ENCODE measurements at regions not wholly inside any gene's neighbourhood (a gene's known extent, or its start where the extent isn't known, plus 50 kb on each side); places are given as distances from the start of the nearest gene placed in this dataset.

DNA sequence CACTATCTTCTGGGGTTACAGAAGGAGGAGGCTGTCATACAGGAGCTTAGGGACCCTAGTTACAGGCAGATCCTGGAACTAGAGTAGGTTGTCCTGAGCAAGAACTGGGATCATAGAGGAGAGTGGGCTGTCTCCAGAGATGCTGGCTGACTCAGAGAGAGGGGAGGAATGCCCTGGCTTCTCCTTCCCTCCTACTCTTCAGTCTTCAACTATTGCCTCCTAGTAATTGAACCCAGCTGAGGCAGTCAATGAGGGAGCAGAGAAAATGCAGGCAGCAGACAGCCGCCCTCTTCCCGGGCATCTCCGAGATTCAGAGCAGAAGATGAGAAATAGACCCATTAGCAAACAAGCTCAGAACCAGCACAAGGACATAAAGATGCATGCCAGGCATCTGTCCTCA is 118.3 kb upstream of the PDE5A start:
- Histone ChIP-seq H3K27ac (ENCODE audit: low read length) (no peak overlapping the region), H3K4me3 (ENCODE audit: low read depth in 1 of 2, low read length in 2 of 2) (no peak overlapping the region), H3K9me3 (ENCODE audit: control insufficient read depth in 1 of 2, low read length in 2 of 2) (no peaks in the 10 kb centered on the region), H3K4me1 (ENCODE audit: control insufficient read depth in 1 of 2, insufficient read depth in 2 of 2, low read length in 2 of 2) (peaks cover 0 to 6% of the 10 kb centered on the region in 2 donors), H3K27me3 (ENCODE audit: low read depth, low read length) (no peaks in the 10 kb centered on the region), H3K36me3 (ENCODE audit: control insufficient read depth in 1 of 2, insufficient read depth in 2 of 2, low read length in 2 of 2) (no peaks in the 10 kb centered on the region)

DNA sequence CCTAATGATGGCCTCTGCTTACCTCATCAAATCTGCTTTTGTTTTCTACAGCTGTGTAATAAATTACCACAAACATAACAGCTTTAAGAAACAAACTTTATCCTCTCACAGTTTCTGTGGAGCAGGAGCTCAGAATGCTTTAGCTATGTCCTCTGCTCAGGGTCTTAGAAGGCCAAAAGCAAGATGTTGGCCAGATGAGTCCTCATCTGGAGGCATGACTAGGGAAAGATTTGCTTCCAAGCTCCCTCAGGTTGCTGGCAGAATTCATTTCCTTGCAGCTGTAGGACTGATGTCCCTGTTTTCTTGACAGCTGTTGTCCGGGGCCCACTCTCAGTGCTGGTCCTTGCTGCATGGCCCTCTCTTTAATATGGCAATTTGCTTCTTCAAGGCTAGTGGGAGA is 116.7 kb upstream of the PDE5A start:
- H3K4me1 ChIP-seq (ENCODE audit: control insufficient read depth in 1 of 2, insufficient read depth in 2 of 2, low read length in 2 of 2): peaks cover 0 to 6% of the 10 kb centered on the region in 2 donors
- no peaks in the 10 kb centered on the region for H3K9me3 ChIP-seq (ENCODE audit: control insufficient read depth in 1 of 2, low read length in 2 of 2)
- H3K27me3 ChIP-seq (ENCODE audit: low read depth, low read length): no peaks in the 10 kb centered on the region
- H3K4me3 ChIP-seq (ENCODE audit: low read depth in 1 of 2, low read length in 2 of 2): no peak overlapping the region
- H3K27ac ChIP-seq (ENCODE audit: low read length): no peak overlapping the region
- H3K36me3 ChIP-seq (ENCODE audit: control insufficient read depth in 1 of 2, insufficient read depth in 2 of 2, low read length in 2 of 2): no peaks in the 10 kb centered on the region

DNA sequence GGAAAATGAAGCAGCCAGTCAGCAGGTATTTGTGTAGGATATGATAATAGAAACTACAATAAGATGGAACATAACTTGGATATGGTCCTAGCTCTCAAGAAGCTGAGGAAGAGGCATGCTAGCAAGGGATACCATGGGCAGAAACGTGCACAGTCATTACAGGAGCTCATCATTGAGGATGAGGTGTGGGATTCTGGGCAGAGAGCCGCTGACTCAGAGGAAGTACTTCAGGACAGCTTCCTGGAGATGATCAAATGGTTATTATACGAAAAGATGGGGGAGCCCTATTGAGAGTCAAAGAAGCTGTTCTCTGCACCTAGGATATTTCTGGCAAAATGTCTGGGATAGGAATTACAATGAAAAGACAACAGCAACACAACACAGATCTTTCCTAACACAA is 116.0 kb upstream of the PDE5A start:
- Histone ChIP-seq H3K4me1 (ENCODE audit: control insufficient read depth in 1 of 2, insufficient read depth in 2 of 2, low read length in 2 of 2) (peaks cover 0 to 6% of the 10 kb centered on the region in 2 donors), H3K27me3 (ENCODE audit: low read depth, low read length) (no peaks in the 10 kb centered on the region), H3K4me3 (ENCODE audit: low read depth in 1 of 2, low read length in 2 of 2) (no peak overlapping the region), H3K27ac (ENCODE audit: low read length) (no peak overlapping the region), H3K36me3 (ENCODE audit: control insufficient read depth in 1 of 2, insufficient read depth in 2 of 2, low read length in 2 of 2) (no peaks in the 10 kb centered on the region), H3K9me3 (ENCODE audit: control insufficient read depth in 1 of 2, low read length in 2 of 2) (no peaks in the 10 kb centered on the region)

- H3K4me1 ChIP-seq (ENCODE audit: control insufficient read depth in 1 of 2, insufficient read depth in 2 of 2, low read length in 2 of 2): no peaks in the 10 kb centered on the region
- no peak overlapping the region for H3K4me3 ChIP-seq (ENCODE audit: low read depth in 1 of 2, low read length in 2 of 2)
- no peaks in the 10 kb centered on the region for H3K9me3 ChIP-seq (ENCODE audit: control insufficient read depth in 1 of 2, low read length in 2 of 2)
- H3K36me3 ChIP-seq (ENCODE audit: control insufficient read depth in 1 of 2, insufficient read depth in 2 of 2, low read length in 2 of 2): no peaks in the 10 kb centered on the region
- no peaks in the 10 kb centered on the region for H3K27me3 ChIP-seq (ENCODE audit: low read depth, low read length)
- no peak overlapping the region for H3K27ac ChIP-seq (ENCODE audit: low read length)
Observed at GRCh38 chr4:119743644-119744043, 115.0 kb upstream of the PDE5A start.

GRCh38 chr4:119739796-119740195 is 111.2 kb upstream of the PDE5A start:
- Histone ChIP-seq H3K27me3 (ENCODE audit: low read depth, low read length) (no peaks in the 10 kb centered on the region), H3K9me3 (ENCODE audit: control insufficient read depth in 1 of 2, low read length in 2 of 2) (no peaks in the 10 kb centered on the region), H3K4me1 (ENCODE audit: control insufficient read depth in 1 of 2, insufficient read depth in 2 of 2, low read length in 2 of 2) (peaks cover 2 to 3% of the 10 kb centered on the region in 2 donors), H3K27ac (ENCODE audit: low read length) (no peak overlapping the region), H3K36me3 (ENCODE audit: control insufficient read depth in 1 of 2, insufficient read depth in 2 of 2, low read length in 2 of 2) (no peaks in the 10 kb centered on the region), H3K4me3 (ENCODE audit: low read depth in 1 of 2, low read length in 2 of 2) (no peak overlapping the region)

- H3K4me1 ChIP-seq (ENCODE audit: control insufficient read depth in 1 of 2, insufficient read depth in 2 of 2, low read length in 2 of 2): peaks cover 3 to 5% of the 10 kb centered on the region in 2 donors
Observed at GRCh38 chr4:119738901-119739300, 110.3 kb upstream of the PDE5A start.

GRCh38 chr4:119736559-119736958 is 108.0 kb upstream of the PDE5A start:
- H3K27ac ChIP-seq (ENCODE audit: low read length): no peak overlapping the region
- no peaks in the 10 kb centered on the region for H3K9me3 ChIP-seq (ENCODE audit: control insufficient read depth in 1 of 2, low read length in 2 of 2)
- peaks cover 3 to 5% of the 10 kb centered on the region in 2 donors for H3K4me1 ChIP-seq (ENCODE audit: control insufficient read depth in 1 of 2, insufficient read depth in 2 of 2, low read length in 2 of 2)
- no peaks in the 10 kb centered on the region for H3K36me3 ChIP-seq (ENCODE audit: control insufficient read depth in 1 of 2, insufficient read depth in 2 of 2, low read length in 2 of 2)
- no peaks in the 10 kb centered on the region for H3K27me3 ChIP-seq (ENCODE audit: low read depth, low read length)
- H3K4me3 ChIP-seq (ENCODE audit: low read depth in 1 of 2, low read length in 2 of 2): no peak overlapping the region

More at GRCh38 chr4:119738901-119739300, 110.3 kb upstream of the PDE5A start:
- no peaks in the 10 kb centered on the region for H3K36me3 ChIP-seq (ENCODE audit: control insufficient read depth in 1 of 2, insufficient read depth in 2 of 2, low read length in 2 of 2)
- H3K9me3 ChIP-seq (ENCODE audit: control insufficient read depth in 1 of 2, low read length in 2 of 2): no peaks in the 10 kb centered on the region
- no peak overlapping the region for H3K27ac ChIP-seq (ENCODE audit: low read length)
- no peak overlapping the region for H3K4me3 ChIP-seq (ENCODE audit: low read depth in 1 of 2, low read length in 2 of 2)
- no peaks in the 10 kb centered on the region for H3K27me3 ChIP-seq (ENCODE audit: low read depth, low read length)

GRCh38 chr4:119735165-119735651 is 106.6 kb upstream of the PDE5A start:
- Histone ChIP-seq H3K4me3 (ENCODE audit: low read depth in 1 of 2, low read length in 2 of 2) (no peak overlapping the region), H3K27me3 (ENCODE audit: low read depth, low read length) (no peaks in the 10 kb centered on the region), H3K9me3 (ENCODE audit: control insufficient read depth in 1 of 2, low read length in 2 of 2) (no peaks in the 10 kb centered on the region), H3K36me3 (ENCODE audit: control insufficient read depth in 1 of 2, insufficient read depth in 2 of 2, low read length in 2 of 2) (no peaks in the 10 kb centered on the region), H3K27ac (ENCODE audit: low read length) (peak overlapping the region; percentile 60), H3K4me1 (ENCODE audit: control insufficient read depth in 1 of 2, insufficient read depth in 2 of 2, low read length in 2 of 2) (peaks cover 5 to 10% of the 10 kb centered on the region in 2 donors)

DNA sequence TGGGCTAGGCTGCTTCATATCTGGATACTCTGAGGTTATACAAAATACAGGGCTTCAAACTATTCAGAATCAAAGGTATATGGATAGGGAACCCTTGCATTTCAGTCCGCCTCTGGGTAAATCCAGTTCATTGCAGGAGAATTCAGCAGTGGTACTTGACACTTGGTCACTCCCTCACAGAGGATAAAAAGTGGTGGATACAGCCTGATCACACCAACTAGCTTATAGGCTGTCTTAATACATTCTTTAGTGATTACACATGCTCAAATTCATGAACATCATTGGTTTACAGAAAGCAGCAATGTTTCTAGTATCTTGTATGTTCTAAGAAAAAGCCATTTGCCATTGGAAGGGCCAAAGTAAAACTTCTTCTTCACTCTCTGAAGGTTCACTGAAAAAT is 104.8 kb upstream of the PDE5A start:
- H3K27ac ChIP-seq (ENCODE audit: low read length): no peak overlapping the region
- H3K4me3 ChIP-seq (ENCODE audit: low read depth in 1 of 2, low read length in 2 of 2): no peak overlapping the region
- H3K27me3 ChIP-seq (ENCODE audit: low read depth, low read length): no peaks in the 10 kb centered on the region
- no peaks in the 10 kb centered on the region for H3K36me3 ChIP-seq (ENCODE audit: control insufficient read depth in 1 of 2, insufficient read depth in 2 of 2, low read length in 2 of 2)
- H3K4me1 ChIP-seq (ENCODE audit: control insufficient read depth in 1 of 2, insufficient read depth in 2 of 2, low read length in 2 of 2): peaks cover 5 to 12% of the 10 kb centered on the region in 2 donors
- H3K9me3 ChIP-seq (ENCODE audit: control insufficient read depth in 1 of 2, low read length in 2 of 2): peaks cover 0 to 3% of the 10 kb centered on the region in 2 donors

DNA sequence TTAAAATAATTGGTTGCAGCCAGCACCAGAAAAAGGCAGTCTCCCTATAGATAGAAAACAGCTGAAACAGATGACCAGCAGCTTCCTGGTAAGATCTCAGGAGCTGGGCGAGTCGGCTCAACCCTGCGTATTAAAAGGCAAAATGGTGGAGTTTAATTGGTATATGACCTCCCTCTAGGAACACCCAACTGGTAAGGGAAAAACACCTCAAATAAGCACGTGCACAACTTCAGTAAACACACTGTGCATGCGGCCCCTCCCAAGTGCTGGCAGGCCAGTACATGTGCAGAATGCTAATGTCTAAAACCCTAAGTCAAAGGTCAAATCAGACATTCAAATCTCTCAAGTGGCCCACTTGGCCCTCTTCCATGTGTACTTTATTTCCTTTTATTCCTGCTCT is 103.2 kb upstream of the PDE5A start:
- Histone ChIP-seq H3K27me3 (ENCODE audit: low read depth, low read length) (no peaks in the 10 kb centered on the region), H3K4me1 (ENCODE audit: control insufficient read depth in 1 of 2, insufficient read depth in 2 of 2, low read length in 2 of 2) (peaks cover 5 to 12% of the 10 kb centered on the region in 2 donors), H3K9me3 (ENCODE audit: control insufficient read depth in 1 of 2, low read length in 2 of 2) (peaks cover 0 to 3% of the 10 kb centered on the region in 2 donors), H3K27ac (ENCODE audit: low read length) (no peak overlapping the region), H3K4me3 (ENCODE audit: low read depth in 1 of 2, low read length in 2 of 2) (no peak overlapping the region), H3K36me3 (ENCODE audit: control insufficient read depth in 1 of 2, insufficient read depth in 2 of 2, low read length in 2 of 2) (no peaks in the 10 kb centered on the region)

DNA sequence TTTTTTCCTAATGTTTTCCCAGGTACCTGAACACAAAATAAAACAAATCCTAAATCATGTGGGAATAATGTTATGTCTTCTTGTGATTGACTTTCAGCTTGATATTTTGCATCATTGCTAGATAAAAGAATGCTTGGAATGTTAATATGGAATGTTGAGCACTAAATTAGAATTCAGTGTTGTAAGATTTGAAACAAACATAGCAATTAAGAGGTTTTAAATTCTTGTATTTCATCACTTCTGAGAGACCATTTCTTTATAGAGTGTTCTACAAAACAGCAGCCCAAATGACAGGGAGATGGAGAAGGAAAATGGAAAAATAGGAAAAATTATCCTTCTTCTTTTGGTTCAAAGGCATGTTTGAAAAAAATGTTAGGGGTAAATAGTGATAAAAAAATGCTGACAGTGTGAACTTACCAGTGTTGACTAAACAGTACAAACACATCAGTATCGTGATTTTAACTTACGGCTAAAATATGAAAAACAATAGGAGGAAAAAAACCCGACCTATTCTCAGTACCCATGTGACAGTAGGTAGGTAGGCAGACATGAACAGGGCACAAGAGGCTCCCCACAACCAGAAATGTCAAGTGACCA is 102.6 kb upstream of the PDE5A start:
- H3K27ac ChIP-seq (ENCODE audit: low read length): no peak overlapping the region
- peaks cover 0 to 3% of the 10 kb centered on the region in 2 donors for H3K9me3 ChIP-seq (ENCODE audit: control insufficient read depth in 1 of 2, low read length in 2 of 2)
- H3K36me3 ChIP-seq (ENCODE audit: control insufficient read depth in 1 of 2, insufficient read depth in 2 of 2, low read length in 2 of 2): no peaks in the 10 kb centered on the region
- H3K4me1 ChIP-seq (ENCODE audit: control insufficient read depth in 1 of 2, insufficient read depth in 2 of 2, low read length in 2 of 2): peaks cover 5 to 16% of the 10 kb centered on the region in 2 donors
- H3K4me3 ChIP-seq (ENCODE audit: low read depth in 1 of 2, low read length in 2 of 2): no peak overlapping the region
- H3K27me3 ChIP-seq (ENCODE audit: low read depth, low read length): no peaks in the 10 kb centered on the region

- H3K27me3 ChIP-seq (ENCODE audit: low read depth, low read length): no peaks in the 10 kb centered on the region
- peak overlapping the region; percentile 11 for H3K27ac ChIP-seq (ENCODE audit: low read length)
- peaks cover 0 to 3% of the 10 kb centered on the region in 2 donors for H3K9me3 ChIP-seq (ENCODE audit: control insufficient read depth in 1 of 2, low read length in 2 of 2)
- H3K4me1 ChIP-seq (ENCODE audit: control insufficient read depth in 1 of 2, insufficient read depth in 2 of 2, low read length in 2 of 2): peaks cover 5 to 20% of the 10 kb centered on the region in 2 donors
- no peak overlapping the region for H3K4me3 ChIP-seq (ENCODE audit: low read depth in 1 of 2, low read length in 2 of 2)
- no peaks in the 10 kb centered on the region for H3K36me3 ChIP-seq (ENCODE audit: control insufficient read depth in 1 of 2, insufficient read depth in 2 of 2, low read length in 2 of 2)
Observed at GRCh38 chr4:119730671-119730950, 102.0 kb upstream of the PDE5A start.

Data from muscle layer of duodenum (tissue), 2 donors.